H9 (cell line): ENCODE measurements at regions not wholly inside any gene's neighbourhood (a gene's known extent, or its start where the extent isn't known, plus 50 kb on each side); places are given as distances from the start of the nearest gene placed in this dataset.

ENCODE experiments used
- DNase-seq: peaks from one replicate; pipeline ENCODE4 v3.0.0-alpha.2; 2017
- H2AFZ ChIP-seq: one replicate; pipeline ENCODE4 v1.6.1; 2013; ENCODE audit warnings: mild to moderate bottlenecking, low read length, control low read depth, moderate library complexity
- H2AK5ac ChIP-seq: 2 replicates; pipeline ENCODE4 v1.6.1; 2013; ENCODE audit warnings: low read length, control low read depth, mixed read lengths; ENCODE audit not compliant: insufficient read length
- H2BK120ac ChIP-seq: one replicate; pipeline ENCODE4 v1.6.1; 2013; ENCODE audit warnings: low read depth, mild to moderate bottlenecking, low read length, control low read depth, inconsistent platforms; ENCODE audit not compliant: poor library complexity, severe bottlenecking
- H2BK12ac ChIP-seq: 2 replicates; pipeline ENCODE4 v1.6.1; 2013; ENCODE audit warnings: low read length, control low read depth, mixed read lengths, low read depth; ENCODE audit not compliant: insufficient read length
- H2BK15ac ChIP-seq: 2 replicates; pipeline ENCODE4 v1.6.1; 2013; ENCODE audit warnings: low read depth, low read length, control low read depth
- H2BK20ac ChIP-seq: one replicate; pipeline ENCODE4 v1.6.1; 2013; ENCODE audit warnings: low read depth, mild to moderate bottlenecking, low read length, control low read depth, inconsistent platforms; ENCODE audit not compliant: poor library complexity, severe bottlenecking
- H2BK5ac ChIP-seq: 2 replicates; pipeline ENCODE4 v1.6.1; 2013; ENCODE audit warnings: low read length, control low read depth, mixed read lengths; ENCODE audit not compliant: insufficient read length
- H3K14ac ChIP-seq: 2 replicates; pipeline ENCODE4 v1.6.1; 2013; ENCODE audit warnings: low read length, control low read depth; ENCODE audit not compliant: insufficient read depth
- H3K18ac ChIP-seq: 2 replicates; pipeline ENCODE4 v1.6.1; 2013; ENCODE audit warnings: low read depth, mild to moderate bottlenecking, mixed read lengths, low read length, control low read depth; ENCODE audit not compliant: insufficient read length
- H3K23ac ChIP-seq: 2 replicates; pipeline ENCODE4 v1.6.1; 2013; ENCODE audit warnings: low read length, control low read depth, mixed read lengths, low read depth; ENCODE audit not compliant: insufficient read length
- H3K23me2 ChIP-seq: 2 replicates; pipeline ENCODE4 v1.6.1; 2013; ENCODE audit warnings: low read depth, mild to moderate bottlenecking, mixed read lengths, low read length, control low read depth; ENCODE audit not compliant: insufficient read length, poor library complexity, severe bottlenecking
- H3K27ac ChIP-seq: 2 replicates; pipeline ENCODE4 v1.5.1; 2013; ENCODE audit warnings: low read length, control low read depth, mixed read lengths, low read depth; ENCODE audit not compliant: insufficient read length
- H3K27me3 ChIP-seq: 2 replicates; pipeline ENCODE4 v1.6.1; 2013; ENCODE audit warnings: low read length, control low read depth, inconsistent platforms; ENCODE audit not compliant: insufficient read depth
- H3K4ac ChIP-seq: 2 replicates; pipeline ENCODE4 v1.6.1; 2013; ENCODE audit warnings: low read depth, mild to moderate bottlenecking, control low read depth, inconsistent platforms, low read length, moderate library complexity
- H3K4me1 ChIP-seq: 2 replicates; pipeline ENCODE4 v1.6.1; 2013; ENCODE audit warnings: low read length, control low read depth, inconsistent platforms; ENCODE audit not compliant: insufficient read depth
- H3K4me2 ChIP-seq: 2 replicates; pipeline ENCODE4 v1.6.1; 2013; ENCODE audit warnings: low read length, control low read depth, mixed read lengths; ENCODE audit not compliant: insufficient read length, insufficient read depth
- H3K56ac ChIP-seq: 2 replicates; pipeline ENCODE4 v1.6.1; 2013; ENCODE audit warnings: low read depth, mild to moderate bottlenecking, mixed read lengths, low read length, control low read depth; ENCODE audit not compliant: insufficient read length
- H3K79me1 ChIP-seq: 2 replicates; pipeline ENCODE4 v1.6.1; 2013; ENCODE audit warnings: low read depth, mild to moderate bottlenecking, moderate library complexity, low read length, control low read depth, inconsistent platforms; ENCODE audit not compliant: insufficient read depth, poor library complexity, severe bottlenecking
- H3K79me2 ChIP-seq: 2 replicates; pipeline ENCODE4 v1.6.1; 2013; ENCODE audit warnings: low read length, control low read depth, inconsistent platforms; ENCODE audit not compliant: insufficient read depth
- H3K9ac ChIP-seq: 2 replicates; pipeline ENCODE4 v1.6.1; 2013; ENCODE audit warnings: low read length, control low read depth, mixed read lengths; ENCODE audit not compliant: insufficient read length; ENCODE audit errors: extremely low read depth
- H3K9me3 ChIP-seq: one replicate; pipeline ENCODE4 v1.6.1; 2013; ENCODE audit warnings: low read depth, low read length, inconsistent platforms; ENCODE audit not compliant: control insufficient read depth
- H3T11ph ChIP-seq: one replicate; pipeline ENCODE4 v1.6.1; 2013; ENCODE audit warnings: mild to moderate bottlenecking, low read length, control low read depth, inconsistent platforms
- H4K20me1 ChIP-seq: one replicate; pipeline ENCODE4 v1.6.1; 2013; ENCODE audit not compliant: control insufficient read depth, insufficient read length, insufficient read depth
- H4K5ac ChIP-seq: 2 replicates; pipeline ENCODE4 v1.6.1; 2013; ENCODE audit warnings: low read depth, mild to moderate bottlenecking, mixed read lengths, low read length, control low read depth; ENCODE audit not compliant: insufficient read length
- H4K8ac ChIP-seq: replicated peaks from 2 replicates; pipeline ENCODE4 v1.6.1; 2013; ENCODE audit warnings: low read length, control low read depth, mixed read lengths, low read depth; ENCODE audit not compliant: insufficient read length
- H4K91ac ChIP-seq: 2 replicates; pipeline ENCODE4 v1.6.1; 2013; ENCODE audit warnings: low read depth, mild to moderate bottlenecking, moderate library complexity, mixed read lengths, low read length, control low read depth; ENCODE audit not compliant: insufficient read length
- H3K27ac Mint-ChIP-seq, 3 experiments: 2 replicates in 2 of 3; 3 replicates in 1 of 3; pipeline ENCODE4 v1.8.0; 2020 to 2021; ENCODE audit warnings: mixed read lengths in 3 of 3, mild to moderate bottlenecking in 1 of 3, moderate library complexity in 1 of 3
- H3K27me3 Mint-ChIP-seq: 2 replicates; pipeline ENCODE4 v1.8.0; 2021; ENCODE audit warnings: low read depth, mild to moderate bottlenecking, moderate library complexity, mixed read lengths
- H3K36me3 Mint-ChIP-seq, 3 experiments: 2 replicates in 2 of 3; 3 replicates in 1 of 3; pipeline ENCODE4 v1.8.0; 2020 to 2021; ENCODE audit warnings: low read depth in 3 of 3, mixed read lengths in 3 of 3; ENCODE audit not compliant: insufficient read depth in 1 of 3
- H3K4me1 Mint-ChIP-seq, 2 experiments: 2 replicates each; pipeline ENCODE4 v1.8.0; 2020; ENCODE audit warnings: mixed read lengths in 2 of 2
- H3K4me3 Mint-ChIP-seq, 2 experiments: 2 replicates in 1 of 2; 3 replicates in 1 of 2; pipeline ENCODE4 v1.8.0; 2020 to 2021; ENCODE audit warnings: mild to moderate bottlenecking in 2 of 2, mixed read lengths in 2 of 2, moderate library complexity in 1 of 2
- H3K9me3 Mint-ChIP-seq, 2 experiments: 2 replicates in 1 of 2; 3 replicates in 1 of 2; pipeline ENCODE4 v1.8.0; 2020; ENCODE audit warnings: mild to moderate bottlenecking in 2 of 2, mixed read lengths in 2 of 2, moderate library complexity in 1 of 2
- CTCF ChIP-seq: fragments of 200-600 bp; sonication (generic); conservative IDR thresholded peaks from 3 replicates; pipeline ENCODE4 v1.8.0; 2021; ENCODE audit warnings: antibody characterized with exemption, mild to moderate bottlenecking
- WGBS: extraction: QIAGEN DNeasy Blood & Tissue Kit; methylation state at CpG from one replicate; pipeline ENCODE4 v1.1.7; 2013; ENCODE audit warnings: missing lambda C conversion rate, low lambda C conversion rate, mixed read lengths; ENCODE audit not compliant: insufficient read length; ENCODE audit errors: extremely low coverage; 5-methylcytosine and 5-hydroxymethylcytosine counted together

- WGBS: no CpG with 5 or more reads among the region's 2 CpGs
- no peak overlapping the region for H2BK120ac ChIP-seq
- no peak overlapping the region for H2BK20ac ChIP-seq
- H4K20me1 ChIP-seq: no peaks in the 10 kb centered on the region
- H2AK5ac ChIP-seq: no peak overlapping the region
- no peak overlapping the region for H3K56ac ChIP-seq
- no peak overlapping the region for H3K4me2 ChIP-seq
- H2BK12ac ChIP-seq: no peak overlapping the region
- H3K4me1 ChIP-seq: no peaks in the 10 kb centered on the region
- H2BK15ac ChIP-seq: no peak overlapping the region
- Mint-ChIP-seq H3K36me3 (peaks cover 0 to 2% (median 0%) of the 10 kb centered on the region in 3 experiments; a peak in 1 of 7 replicates), H3K9me3 (peaks cover 0 to 3% of the 10 kb centered on the region in 2 experiments; a peak in 1 of 5 replicates), H3K4me3 (no peak overlapping the region), H3K4me1 (no peaks in the 10 kb centered on the region), H3K27me3 (no peaks in the 10 kb centered on the region), H3K27ac (no peak overlapping the region)
- no peak overlapping the region for H4K5ac ChIP-seq
- no peaks in the 10 kb centered on the region for H3K79me2 ChIP-seq
- no peak overlapping the region for H3K27ac ChIP-seq
- H2AFZ ChIP-seq: no peak overlapping the region
- H3K9ac ChIP-seq: no peak overlapping the region
- DNase-seq: no peak
- no peak overlapping the region for H3K14ac ChIP-seq
- H2BK5ac ChIP-seq: no peak overlapping the region
- no peak overlapping the region for H4K91ac ChIP-seq
- no peaks in the 10 kb centered on the region for H3K9me3 ChIP-seq
- no peaks in the 10 kb centered on the region for H3K27me3 ChIP-seq
- H3K79me1 ChIP-seq: no peaks in the 10 kb centered on the region
- TF ChIP-seq CTCF: no peak
- no peak overlapping the region for H3K23ac ChIP-seq
- no peak overlapping the region for H4K8ac ChIP-seq
- no peak overlapping the region for H3K4ac ChIP-seq
- no peak overlapping the region for H3T11ph ChIP-seq
- H3K23me2 ChIP-seq: no peaks in the 10 kb centered on the region
- H3K18ac ChIP-seq: no peak overlapping the region
These were observed 102.6 kb upstream of the EPHA6 start for GRCh38 chr3:96711816-96712215.
